ENCODE measurements at regions not wholly inside any gene's neighbourhood (a gene's known extent, or its start where the extent isn't known, plus 50 kb on each side); places are given as distances from the start of the nearest gene placed in this dataset.

GRCh38 chr1:71298633-71299032 is 217.8 kb upstream of the ZRANB2 start:
- TF ChIP-seq ZFP37 (tag by site-specific recombination; IDR thresholded peaks at IDR 0.05) (no peak), IKZF3 (tag by site-specific recombination; IDR thresholded peaks at IDR 0.05) (no peak), ZBTB44 (tag by site-specific recombination; IDR thresholded peaks at IDR 0.05) (no peak), ZNF133 (tag by site-specific recombination; IDR thresholded peaks at IDR 0.05) (no peak)
